IMR-90 (cell line): ENCODE measurements at regions not wholly inside any gene's neighbourhood (a gene's known extent, or its start where the extent isn't known, plus 50 kb on each side); places are given as distances from the start of the nearest gene placed in this dataset.

Source experiments
- ATAC-seq: fragments of 200-7000 bp; cut with Tn5 transposase; 2 replicates; pipeline ENCODE4 v1.9.1; 2020; ENCODE audit warnings: low read depth, mild to moderate bottlenecking, moderate library complexity
- BruUV-seq: library from RNA; stranded (reverse); fragments of 400-500 nt; replicated peaks from 2 replicates; lab custom pipeline; 2021; lab: Mats Ljungman, UMichigan
- CTCF ChIA-PET: fragments of 300-600 bp; formaldehyde crosslinking; extraction: SDS; loops from one replicate; lab custom pipeline; 2021; ENCODE audit warnings: antibody characterized with exemption; lab: Yijun Ruan, JAX
- POLR2A ChIA-PET: fragments of 300-600 bp; sonication (Branson Sonifier 250); formaldehyde crosslinking; loops from one replicate; lab custom pipeline; 2022; ENCODE audit warnings: antibody characterized with exemption; ENCODE audit not compliant: unreplicated experiment; lab: Charles Lee
- DNase-seq: peaks from one replicate; pipeline ENCODE4 v3.0.0; 2013
- H2AFZ ChIP-seq: replicated peaks from 2 replicates; pipeline ENCODE3; 2013; ENCODE audit warnings: low read length, mild to moderate bottlenecking; ENCODE audit not compliant: poor library complexity
- H2AK5ac ChIP-seq: 2 replicates; pipeline ENCODE4 v1.6.1; 2013; ENCODE audit warnings: low read depth, low read length, inconsistent platforms
- H2AK9ac ChIP-seq: replicated peaks from 2 replicates; pipeline ENCODE3; 2013; ENCODE audit warnings: mild to moderate bottlenecking, low read depth, low read length, moderate library complexity; ENCODE audit not compliant: poor library complexity
- H2BK120ac ChIP-seq: 2 replicates; pipeline ENCODE4 v1.6.1; 2013; ENCODE audit warnings: low read depth, low read length, inconsistent platforms
- H2BK15ac ChIP-seq: 3 replicates; pipeline ENCODE4 v1.6.1; 2013; ENCODE audit warnings: low read depth, low read length, inconsistent platforms
- H2BK20ac ChIP-seq: 2 replicates; pipeline ENCODE4 v1.6.1; 2013; ENCODE audit warnings: low read depth, mild to moderate bottlenecking, inconsistent platforms, low read length, moderate library complexity
- H2BK5ac ChIP-seq: 2 replicates; pipeline ENCODE4 v1.6.1; 2013; ENCODE audit warnings: mild to moderate bottlenecking, low read depth, low read length, inconsistent platforms; ENCODE audit not compliant: poor library complexity, severe bottlenecking
- H3K14ac ChIP-seq: replicated peaks from 2 replicates; pipeline ENCODE4 v1.6.1; 2013; ENCODE audit warnings: low read depth, low read length, inconsistent platforms
- H3K18ac ChIP-seq: 2 replicates; pipeline ENCODE4 v1.6.1; 2013; ENCODE audit warnings: low read depth, low read length, control low read depth
- H3K23ac ChIP-seq: 2 replicates; pipeline ENCODE4 v1.6.1; 2013; ENCODE audit warnings: low read depth, low read length, inconsistent platforms
- H3K27ac ChIP-seq: 2 replicates; pipeline ENCODE4 v1.5.1; 2013; ENCODE audit warnings: mild to moderate bottlenecking, control low read depth, low read length; ENCODE audit not compliant: insufficient read depth
- H3K27me3 ChIP-seq: 2 replicates; pipeline ENCODE4 v1.6.1; 2013; ENCODE audit warnings: low read length; ENCODE audit not compliant: control insufficient read depth, insufficient read depth
- H3K36me3 ChIP-seq: 2 replicates; pipeline ENCODE4 v1.6.1; 2013; ENCODE audit warnings: low read length, mixed read lengths; ENCODE audit not compliant: control insufficient read depth, insufficient read depth
- H3K4ac ChIP-seq: 2 replicates; pipeline ENCODE4 v1.6.1; 2013; ENCODE audit warnings: low read depth, low read length, inconsistent platforms
- H3K4me1 ChIP-seq: 2 replicates; pipeline ENCODE4 v1.6.1; 2013; ENCODE audit warnings: low read length, mixed read lengths; ENCODE audit not compliant: control insufficient read depth, insufficient read depth
- H3K4me2 ChIP-seq: 2 replicates; pipeline ENCODE4 v1.6.1; 2013; ENCODE audit warnings: low read depth, mild to moderate bottlenecking, control low read depth, low read length, moderate library complexity
- H3K4me3 ChIP-seq: 2 replicates; pipeline ENCODE4 v1.5.1; 2013; ENCODE audit warnings: low read depth, mild to moderate bottlenecking, control low read depth, low read length, moderate library complexity; ENCODE audit not compliant: insufficient read depth
- H3K56ac ChIP-seq: 2 replicates; pipeline ENCODE4 v1.6.1; 2013; ENCODE audit warnings: low read length, inconsistent platforms; ENCODE audit not compliant: insufficient read depth; ENCODE audit errors: extremely low read depth
- H3K79me1 ChIP-seq, 2 experiments: 2 replicates each; pipeline ENCODE4 v1.6.1; 2013; ENCODE audit warnings: low read length in 2 of 2, inconsistent platforms in 1 of 2, low read depth in 1 of 2
- H3K9ac ChIP-seq: 2 replicates; pipeline ENCODE4 v1.6.1; 2013; ENCODE audit warnings: low read depth, low read length, control low read depth
- H3K9me1 ChIP-seq: 2 replicates; pipeline ENCODE4 v1.6.1; 2013; ENCODE audit warnings: low read length, inconsistent platforms; ENCODE audit not compliant: insufficient read depth
- H3K9me3 ChIP-seq: 2 replicates; pipeline ENCODE4 v1.6.1; 2013; ENCODE audit warnings: low read length; ENCODE audit not compliant: control insufficient read depth, insufficient read depth
- H4K20me1 ChIP-seq: 2 replicates; pipeline ENCODE4 v1.6.1; 2013; ENCODE audit warnings: low read length, inconsistent platforms; ENCODE audit not compliant: insufficient read depth
- H4K5ac ChIP-seq: 2 replicates; pipeline ENCODE4 v1.6.1; 2013; ENCODE audit warnings: mild to moderate bottlenecking, low read depth, low read length, control low read depth
- H4K8ac ChIP-seq, 2 experiments: 2 replicates each; pipeline ENCODE4 v1.6.1; 2013; ENCODE audit warnings: low read depth in 2 of 2, low read length in 2 of 2, control low read depth in 1 of 2, inconsistent platforms in 1 of 2
- H4K91ac ChIP-seq: 2 replicates; pipeline ENCODE4 v1.6.1; 2013; ENCODE audit warnings: low read depth, low read length, inconsistent platforms; ENCODE audit not compliant: insufficient read depth
- BHLHE40 ChIP-seq: fragments of 150-350 bp; IDR thresholded peaks from 2 replicates; pipeline ENCODE4 v1.6.1; 2016; ENCODE audit warnings: mild to moderate bottlenecking, low read depth, low read length
- CEBPB ChIP-seq: IDR thresholded peaks from 2 replicates; pipeline ENCODE4 v1.6.1; 2012; ENCODE audit warnings: low read depth, low read length, improper control_type of control experiment
- MAZ ChIP-seq: IDR thresholded peaks from 2 replicates; pipeline ENCODE4 v1.6.1; 2012; ENCODE audit warnings: low read depth, mild to moderate bottlenecking, low read length, improper control_type of control experiment, moderate library complexity, borderline replicate concordance
- MXI1 ChIP-seq: IDR thresholded peaks from 2 replicates; pipeline ENCODE4 v1.6.1; 2012; ENCODE audit warnings: low read depth, mild to moderate bottlenecking, low read length, moderate library complexity, borderline replicate concordance
- POLR2A ChIP-seq: IDR thresholded peaks from 2 replicates; pipeline ENCODE4 v1.6.1; 2012; ENCODE audit warnings: mild to moderate bottlenecking, low read depth, low read length
- RCOR1 ChIP-seq: IDR thresholded peaks from 2 replicates; pipeline ENCODE4 v1.6.1; 2012; ENCODE audit warnings: mild to moderate bottlenecking, low read length, improper control_type of control experiment; ENCODE audit not compliant: insufficient replicate concordance
- RFX5 ChIP-seq: IDR thresholded peaks from 2 replicates; pipeline ENCODE4 v1.8.0; 2012; ENCODE audit warnings: low read depth, mild to moderate bottlenecking, low read length, moderate library complexity
- WGBS, 2 experiments: methylation state at CpG; one replicate each; pipeline versions ENCODE4 v1.1.5 to v1.1.7; 2013; ENCODE audit warnings: missing lambda C conversion rate in 2 of 2; ENCODE audit not compliant: insufficient read length in 1 of 2; ENCODE audit errors: extremely low coverage in 2 of 2; 5-methylcytosine and 5-hydroxymethylcytosine counted together
- dilution Hi-C: fragments of 300-500 bp; cut with HindIII; formaldehyde crosslinking; loops from one replicate; pipeline ENCODE4 v1.14.3; 2018; ENCODE audit warnings: low sequenced_read_pairs; ENCODE audit not compliant: unreplicated experiment
- in situ Hi-C: fragments of 300-500 bp; cut with MboI; formaldehyde crosslinking; loops from 3 replicates; pipeline ENCODE4 v1.14.3; 2019; ENCODE audit warnings: low sequenced_read_pairs, inconsistent platforms, mixed read lengths
- intact Hi-C: fragments of 100-400 bp; cut with micrococcal nuclease; formaldehyde crosslinking; loops from 2 replicates; pipeline ENCODE4 v1.10.0; 2022
- TF ChIP-seq, protein P1 (sequence below): fragments of 150-350 bp; IDR thresholded peaks from 2 replicates; pipeline ENCODE4 v1.6.1; 2017; ENCODE audit warnings: mild to moderate bottlenecking, antibody characterized with exemption, low read length, low read depth

GRCh38 chr1:63004868-63005267 lies 220.9 kb downstream of the ATG4C start:
- H3K4me3 ChIP-seq, result no peak overlapping the region
- intact Hi-C loops, result no loop called here

More at GRCh38 chr1:63004868-63005267, 220.9 kb downstream of the ATG4C start:
- Histone ChIP-seq H3K4me2 (no peak overlapping the region), H3K9me3 (no peaks in the 10 kb centered on the region), H3K27ac (no peak overlapping the region), H4K5ac (no peak overlapping the region), H2BK20ac (no peak overlapping the region), H3K27me3 (peaks cover 2% of the 10 kb centered on the region), H3K4me1 (no peaks in the 10 kb centered on the region), H4K8ac (no peak overlapping the region), H3K4ac (no peak overlapping the region), H3K18ac (no peak overlapping the region), H3K79me1 (no peaks in the 10 kb centered on the region), H2BK120ac (no peak overlapping the region), H2BK15ac (no peak overlapping the region), H3K23ac (no peak overlapping the region), H3K9me1 (no peaks in the 10 kb centered on the region), H4K91ac (no peak overlapping the region), H3K9ac (no peak overlapping the region), H2AK9ac (no peak overlapping the region), H3K56ac (no peak overlapping the region), H3K14ac (no peak overlapping the region), H2BK5ac (no peak overlapping the region), H3K36me3 (no peaks in the 10 kb centered on the region), H2AK5ac (no peak overlapping the region), H2AFZ (no peak overlapping the region), H4K20me1 (no peaks in the 10 kb centered on the region)
- in situ Hi-C loops, result no loop called here
- ChIA-PET POLR2A (no interaction called here), CTCF (no interaction called here)
- no peak for ATAC-seq
- TF ChIP-seq POLR2A (no peak), MAZ (no peak), RFX5 (no peak), RCOR1 (no peak), BHLHE40 (no peak), CEBPB (no peak), MXI1 (no peak)
- TF ChIP-seq, protein P1, sequence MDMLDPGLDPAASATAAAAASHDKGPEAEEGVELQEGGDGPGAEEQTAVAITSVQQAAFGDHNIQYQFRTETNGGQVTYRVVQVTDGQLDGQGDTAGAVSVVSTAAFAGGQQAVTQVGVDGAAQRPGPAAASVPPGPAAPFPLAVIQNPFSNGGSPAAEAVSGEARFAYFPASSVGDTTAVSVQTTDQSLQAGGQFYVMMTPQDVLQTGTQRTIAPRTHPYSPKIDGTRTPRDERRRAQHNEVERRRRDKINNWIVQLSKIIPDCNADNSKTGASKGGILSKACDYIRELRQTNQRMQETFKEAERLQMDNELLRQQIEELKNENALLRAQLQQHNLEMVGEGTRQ, result no peak
- no CpG with 5 or more reads among the region's 1 CpG for WGBS, 2 experiments
- no peak for DNase-seq
- dilution Hi-C loops, result no loop called here
- no TSS peak for BruUV-seq
